GM11168 (cell line): ENCODE measurements at regions not wholly inside any gene's neighbourhood (a gene's known extent, or its start where the extent isn't known, plus 50 kb on each side); places are given as distances from the start of the nearest gene placed in this dataset.
"Not testable (repeated sequence)": the region's sequence is repeated elsewhere in the genome, so short reads cannot be mapped to it uniquely, and the experiment has no call there.

Experiments used
- in situ Hi-C: fragments of 300-500 bp; cut with MboI; formaldehyde crosslinking; loops from one replicate; pipeline ENCODE4 v1.12.0; 2022; ENCODE audit warnings: low sequenced_read_pairs; ENCODE audit not compliant: unreplicated experiment

- in situ Hi-C loops, result no loop called here
Observed at GRCh38 chr1:56098946-56099345, 480.4 kb downstream of the PLPP3 start.

GRCh38 chr1:56097713-56098112 lies 481.6 kb downstream of the PLPP3 start:
- in situ Hi-C loops, result no loop called here

GRCh38 chr1:56095696-56096665 lies 483.4 kb downstream of the PLPP3 start:
- in situ Hi-C loops, result no loop called here

- in situ Hi-C loops, result no loop called here
Observed at GRCh38 chr1:56094168-56094567, 485.2 kb downstream of the PLPP3 start.

- in situ Hi-C loops, result no loop called here
Observed at GRCh38 chr1:56092684-56093570, 486.4 kb downstream of the PLPP3 start.

- in situ Hi-C loops, result not testable (repeated sequence)
Observed at GRCh38 chr1:56089826-56090225, 489.5 kb downstream of the PLPP3 start.

- in situ Hi-C loops, result no loop called here
Observed at GRCh38 chr1:56084246-56084645, 495.1 kb downstream of the PLPP3 start.

- in situ Hi-C loops, result no loop called here
Observed at GRCh38 chr1:56081736-56082135, 497.6 kb downstream of the PLPP3 start.

- in situ Hi-C loops, result no loop called here
Observed at GRCh38 chr1:56081173-56081572, 498.2 kb downstream of the PLPP3 start.

- in situ Hi-C loops, result no loop called here
Observed at GRCh38 chr1:56080123-56080522, 499.2 kb downstream of the PLPP3 start.

GRCh38 chr1:56079391-56079790 lies 500.0 kb downstream of the PLPP3 start:
- in situ Hi-C loops, result no loop called here

GRCh38 chr1:56077206-56077605 lies 502.2 kb downstream of the PLPP3 start:
- in situ Hi-C loops, result no loop called here

GRCh38 chr1:56074007-56074651 lies 505.2 kb downstream of the PLPP3 start:
- in situ Hi-C loops, result no loop called here

GRCh38 chr1:56073614-56074006 lies 505.8 kb downstream of the PLPP3 start:
- in situ Hi-C loops, result no loop called here

GRCh38 chr1:56073206-56073605 lies 506.2 kb downstream of the PLPP3 start:
- in situ Hi-C loops, result no loop called here

GRCh38 chr1:56072310-56072709 lies 507.1 kb downstream of the PLPP3 start:
- in situ Hi-C loops, result no loop called here

- in situ Hi-C loops, result no loop called here
Observed at GRCh38 chr1:56071351-56071750, 508.0 kb downstream of the PLPP3 start.

GRCh38 chr1:56070601-56071000 lies 508.8 kb downstream of the PLPP3 start:
- in situ Hi-C loops, result no loop called here

- in situ Hi-C loops, result no loop called here
Observed at GRCh38 chr1:56069824-56070223, 509.5 kb downstream of the PLPP3 start.

GRCh38 chr1:56068908-56069307 lies 510.5 kb downstream of the PLPP3 start:
- in situ Hi-C loops, result no loop called here

GRCh38 chr1:56068210-56068609 lies 511.2 kb downstream of the PLPP3 start:
- in situ Hi-C loops, result no loop called here
